ENCODE measurements at regions not wholly inside any gene's neighbourhood (a gene's known extent, or its start where the extent isn't known, plus 50 kb on each side); places are given as distances from the start of the nearest gene placed in this dataset.

- H3K79me2 ChIP-seq (ENCODE audit: insufficient read depth, low read length): no peaks in the 10 kb centered on the region
- no peak overlapping the region for H3K9ac ChIP-seq (ENCODE audit: insufficient read depth, low read depth, low read length)
- H4K20me1 ChIP-seq (ENCODE audit: insufficient read depth, low read length): no peaks in the 10 kb centered on the region
- in situ Hi-C loops (cut with HindIII; ENCODE audit: extremely low pct_ligation_motif_present, low pct_unique_long_range_greater_than_20kb): no loop called here
- H3K36me3 ChIP-seq (replicated peaks in 1 of 2; ENCODE audit: control insufficient read depth in 1 of 2, insufficient read depth in 2 of 2, low read length in 2 of 2): no peaks in the 10 kb centered on the region
- POLR2A ChIA-PET: no interaction called here
- no TSS peak for BruUV-seq (replicated peaks)
- no peak for TF ChIP-seq SNAPC5 (CRISPR knock-in tag; IDR thresholded peaks at IDR 0.05; ENCODE audit: borderline replicate concordance)
- no peak for TF ChIP-seq KDM5B (CRISPR knock-in tag; IDR thresholded peaks at IDR 0.05; ENCODE audit: borderline replicate concordance)
- no peak for TF ChIP-seq ZNF589 (CRISPR knock-in tag; conservative IDR thresholded peaks at IDR 0.05)
- TF ChIP-seq U2AF2 (IDR thresholded peaks at IDR 0.05; ENCODE audit: low read depth, low read length): no peak
- no peak for TF ChIP-seq ZFP62 (CRISPR knock-in tag; IDR thresholded peaks at IDR 0.05)
- TF ChIP-seq TFE3 (CRISPR knock-in tag; IDR thresholded peaks at IDR 0.05): no peak
- no peak for TF ChIP-seq ATM (IDR thresholded peaks at IDR 0.05; ENCODE audit: borderline replicate concordance)
- no peak for TF ChIP-seq ZNF382 (CRISPR knock-in tag; IDR thresholded peaks at IDR 0.05; ENCODE audit: borderline replicate concordance)
- no peak for TF ChIP-seq SP4 (CRISPR knock-in tag; IDR thresholded peaks at IDR 0.05)
- TF ChIP-seq ZFP41 (CRISPR knock-in tag; IDR thresholded peaks at IDR 0.05; ENCODE audit: borderline replicate concordance): no peak
- TF ChIP-seq ZBED4 (CRISPR knock-in tag; IDR thresholded peaks at IDR 0.05; ENCODE audit: borderline replicate concordance): no peak
- TF ChIP-seq ZNF326 (CRISPR knock-in tag; IDR thresholded peaks at IDR 0.05; ENCODE audit: borderline replicate concordance): no peak
- no peak for TF ChIP-seq ZNF546 (CRISPR knock-in tag; conservative IDR thresholded peaks at IDR 0.05)
- H3K27ac ChIP-seq (ENCODE audit: extremely low read length, insufficient read depth, low read length): no peak overlapping the region
- no peak overlapping the region for H3K4me3 ChIP-seq (replicated peaks in 1 of 3; ENCODE audit: insufficient read depth in 1 of 3, low read depth in 2 of 3, low read length in 3 of 3)
- DNase-seq (ENCODE audit: low spot score): no peak
- H3K27me3 ChIP-seq (ENCODE audit: control insufficient read depth in 1 of 2, insufficient read depth in 2 of 2, low read length in 2 of 2): no peaks in the 10 kb centered on the region
- H3K4me1 ChIP-seq (ENCODE audit: insufficient read depth, low read length): no peaks in the 10 kb centered on the region
- H3K9me3 ChIP-seq (ENCODE audit: low read length): no peaks in the 10 kb centered on the region
- H3K4me2 ChIP-seq (ENCODE audit: low read depth, low read length): no peak overlapping the region
- no peak for FAIRE-seq
- intact Hi-C loops (cut with micrococcal nuclease; ENCODE audit: unreplicated experiment): no loop called here
- no peak overlapping the region for H2AFZ ChIP-seq (ENCODE audit: low read length)
- no peak for ATAC-seq
- 17% methylated on average over 10 of the region's 10 CpGs for WGBS (ENCODE audit: low lambda C conversion rate)
- CTCF ChIA-PET (ENCODE audit: low intra/inter-chr PET ratio, low total read pairs): no interaction called here
These were observed 227.2 kb upstream of the RAG2 start for GRCh38 chr11:36825251-36825650.

All from HepG2 (cell line).